ENCODE measurements at regions not wholly inside any gene's neighbourhood (a gene's known extent, or its start where the extent isn't known, plus 50 kb on each side); places are given as distances from the start of the nearest gene placed in this dataset.

DNA sequence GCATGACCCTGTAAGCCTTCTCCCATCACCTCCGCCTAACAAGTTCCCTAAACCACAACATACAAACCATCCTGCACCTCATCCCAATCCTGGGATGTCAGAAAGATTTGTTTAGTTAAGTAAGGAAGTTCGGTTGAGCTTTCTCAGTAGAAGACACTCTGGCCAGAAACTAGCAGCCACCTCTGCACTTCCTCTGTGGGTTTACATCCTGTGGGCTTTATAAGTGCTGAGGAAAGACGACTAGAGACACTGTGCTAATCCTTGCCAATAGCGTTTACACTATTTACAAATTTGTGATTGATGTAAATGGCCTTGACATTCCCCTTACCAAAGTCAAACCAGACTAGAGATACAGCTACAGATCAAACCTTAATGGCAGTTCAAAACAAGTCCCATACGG lies 246.0 kb downstream of the KDM5D start:
- Histone ChIP-seq H3K4me3 (ENCODE audit: low read depth in 2 of 2, low read length in 2 of 2) (no peak overlapping the region), H3K27me3 (ENCODE audit: control insufficient read depth, insufficient read depth, low read length) (no peaks in the 10 kb centered on the region), H3K9me3 (ENCODE audit: control insufficient read depth, insufficient read depth, low read depth, low read length) (no peaks in the 10 kb centered on the region), H3K4me1 (ENCODE audit: control insufficient read depth, insufficient read depth, low read length) (no peaks in the 10 kb centered on the region), H3K27ac (ENCODE audit: low read length) (no peak overlapping the region), H3K36me3 (ENCODE audit: control insufficient read depth, insufficient read depth, low read length) (no peaks in the 10 kb centered on the region)
- DNase-seq (ENCODE audit: low read depth, low spot score) (no peak), ATAC-seq (no peak)
- intact Hi-C loops (cut with micrococcal nuclease; ENCODE audit: unreplicated experiment): no loop called here
- in situ Hi-C loops (cut with HindIII; ENCODE audit: low pct_unique_long_range_greater_than_20kb, low sequenced_read_pairs): no loop called here
- no peak for TF ChIP-seq TCF7L2 (IDR thresholded peaks at IDR 0.05; ENCODE audit: low read depth, low read length)
- ChIA-PET POLR2A (no interaction called here), CTCF (no interaction called here)
- BruUV-seq (replicated peaks): no TSS peak

DNA sequence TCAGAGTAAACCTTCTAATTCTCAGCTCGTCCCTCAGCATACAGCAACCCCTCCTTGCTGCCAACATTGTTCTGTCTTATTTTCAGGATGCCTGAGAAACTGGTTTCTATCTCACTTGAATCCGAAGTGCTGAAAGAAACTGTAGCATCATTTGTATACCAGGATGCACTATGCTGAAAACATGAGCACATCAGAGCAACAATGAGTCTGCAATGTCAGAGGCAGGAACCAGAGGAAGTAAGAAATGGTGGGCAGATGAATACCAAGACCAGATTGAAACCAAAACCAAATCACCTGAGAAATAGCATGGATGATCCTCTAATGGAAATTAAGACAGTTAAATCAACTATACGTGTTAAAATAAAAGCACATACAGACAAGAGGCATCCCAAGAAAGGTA lies 257.0 kb downstream of the KDM5D start:
- no peak overlapping the region for H3K27ac ChIP-seq (ENCODE audit: low read length)
- intact Hi-C loops (cut with micrococcal nuclease; ENCODE audit: unreplicated experiment) (no loop called here), in situ Hi-C loops (cut with HindIII; ENCODE audit: low pct_unique_long_range_greater_than_20kb, low sequenced_read_pairs) (no loop called here)
- DNase-seq (ENCODE audit: low read depth, low spot score) (no peak), ATAC-seq (no peak)
- ChIA-PET POLR2A (no interaction called here), CTCF (no interaction called here)
- BruUV-seq (replicated peaks): no TSS peak
- H3K4me1 ChIP-seq (ENCODE audit: control insufficient read depth, insufficient read depth, low read length): no peaks in the 10 kb centered on the region
- H3K9me3 ChIP-seq (ENCODE audit: control insufficient read depth, insufficient read depth, low read depth, low read length): no peaks in the 10 kb centered on the region
- no peak overlapping the region for H3K4me3 ChIP-seq (ENCODE audit: low read depth in 2 of 2, low read length in 2 of 2)
- H3K27me3 ChIP-seq (ENCODE audit: control insufficient read depth, insufficient read depth, low read length): no peaks in the 10 kb centered on the region
- TF ChIP-seq POLR2AphosphoS5 (IDR thresholded peaks at IDR 0.05; ENCODE audit: low read depth, low read length) (no peak), SIN3A (IDR thresholded peaks at IDR 0.05; ENCODE audit: borderline replicate concordance, insufficient read depth, low read depth, low read length) (no peak), TCF7L2 (IDR thresholded peaks at IDR 0.05; ENCODE audit: low read depth, low read length) (no peak)
- TF ChIP-seq, protein P1, sequence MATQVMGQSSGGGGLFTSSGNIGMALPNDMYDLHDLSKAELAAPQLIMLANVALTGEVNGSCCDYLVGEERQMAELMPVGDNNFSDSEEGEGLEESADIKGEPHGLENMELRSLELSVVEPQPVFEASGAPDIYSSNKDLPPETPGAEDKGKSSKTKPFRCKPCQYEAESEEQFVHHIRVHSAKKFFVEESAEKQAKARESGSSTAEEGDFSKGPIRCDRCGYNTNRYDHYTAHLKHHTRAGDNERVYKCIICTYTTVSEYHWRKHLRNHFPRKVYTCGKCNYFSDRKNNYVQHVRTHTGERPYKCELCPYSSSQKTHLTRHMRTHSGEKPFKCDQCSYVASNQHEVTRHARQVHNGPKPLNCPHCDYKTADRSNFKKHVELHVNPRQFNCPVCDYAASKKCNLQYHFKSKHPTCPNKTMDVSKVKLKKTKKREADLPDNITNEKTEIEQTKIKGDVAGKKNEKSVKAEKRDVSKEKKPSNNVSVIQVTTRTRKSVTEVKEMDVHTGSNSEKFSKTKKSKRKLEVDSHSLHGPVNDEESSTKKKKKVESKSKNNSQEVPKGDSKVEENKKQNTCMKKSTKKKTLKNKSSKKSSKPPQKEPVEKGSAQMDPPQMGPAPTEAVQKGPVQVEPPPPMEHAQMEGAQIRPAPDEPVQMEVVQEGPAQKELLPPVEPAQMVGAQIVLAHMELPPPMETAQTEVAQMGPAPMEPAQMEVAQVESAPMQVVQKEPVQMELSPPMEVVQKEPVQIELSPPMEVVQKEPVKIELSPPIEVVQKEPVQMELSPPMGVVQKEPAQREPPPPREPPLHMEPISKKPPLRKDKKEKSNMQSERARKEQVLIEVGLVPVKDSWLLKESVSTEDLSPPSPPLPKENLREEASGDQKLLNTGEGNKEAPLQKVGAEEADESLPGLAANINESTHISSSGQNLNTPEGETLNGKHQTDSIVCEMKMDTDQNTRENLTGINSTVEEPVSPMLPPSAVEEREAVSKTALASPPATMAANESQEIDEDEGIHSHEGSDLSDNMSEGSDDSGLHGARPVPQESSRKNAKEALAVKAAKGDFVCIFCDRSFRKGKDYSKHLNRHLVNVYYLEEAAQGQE (IDR thresholded peaks at IDR 0.05; ENCODE audit: insufficient read depth in 1 of 2, low read depth in 2 of 2, low read length in 1 of 2): no peak
- TF ChIP-seq, protein P2, sequence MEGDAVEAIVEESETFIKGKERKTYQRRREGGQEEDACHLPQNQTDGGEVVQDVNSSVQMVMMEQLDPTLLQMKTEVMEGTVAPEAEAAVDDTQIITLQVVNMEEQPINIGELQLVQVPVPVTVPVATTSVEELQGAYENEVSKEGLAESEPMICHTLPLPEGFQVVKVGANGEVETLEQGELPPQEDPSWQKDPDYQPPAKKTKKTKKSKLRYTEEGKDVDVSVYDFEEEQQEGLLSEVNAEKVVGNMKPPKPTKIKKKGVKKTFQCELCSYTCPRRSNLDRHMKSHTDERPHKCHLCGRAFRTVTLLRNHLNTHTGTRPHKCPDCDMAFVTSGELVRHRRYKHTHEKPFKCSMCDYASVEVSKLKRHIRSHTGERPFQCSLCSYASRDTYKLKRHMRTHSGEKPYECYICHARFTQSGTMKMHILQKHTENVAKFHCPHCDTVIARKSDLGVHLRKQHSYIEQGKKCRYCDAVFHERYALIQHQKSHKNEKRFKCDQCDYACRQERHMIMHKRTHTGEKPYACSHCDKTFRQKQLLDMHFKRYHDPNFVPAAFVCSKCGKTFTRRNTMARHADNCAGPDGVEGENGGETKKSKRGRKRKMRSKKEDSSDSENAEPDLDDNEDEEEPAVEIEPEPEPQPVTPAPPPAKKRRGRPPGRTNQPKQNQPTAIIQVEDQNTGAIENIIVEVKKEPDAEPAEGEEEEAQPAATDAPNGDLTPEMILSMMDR (IDR thresholded peaks at IDR 0.05): no peak
- no peaks in the 10 kb centered on the region for H3K36me3 ChIP-seq (ENCODE audit: control insufficient read depth, insufficient read depth, low read length)

DNA sequence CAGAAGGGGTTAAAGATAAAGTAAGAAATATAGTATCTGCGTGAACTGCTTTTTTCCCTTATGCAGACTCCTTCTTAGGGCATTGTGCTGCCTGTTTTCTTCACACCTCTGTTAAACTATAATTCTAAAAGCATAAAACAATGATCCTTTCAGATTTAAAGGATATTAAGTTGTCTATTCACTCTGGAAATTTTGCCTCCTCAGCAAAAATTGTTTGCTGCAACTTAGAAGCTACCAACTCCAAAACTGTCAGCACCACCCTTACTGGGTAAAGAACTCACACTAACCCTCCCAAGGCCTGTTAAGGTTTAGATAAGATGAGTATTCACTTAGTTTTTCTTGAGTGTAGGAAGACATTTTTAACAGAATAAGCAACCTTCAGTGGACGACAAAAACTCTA lies 259.5 kb downstream of the KDM5D start:
- no peaks in the 10 kb centered on the region for H3K4me1 ChIP-seq (ENCODE audit: control insufficient read depth, insufficient read depth, low read length)
- CTCF ChIA-PET: no interaction called here
- intact Hi-C loops (cut with micrococcal nuclease; ENCODE audit: unreplicated experiment) (no loop called here), in situ Hi-C loops (cut with HindIII; ENCODE audit: low pct_unique_long_range_greater_than_20kb, low sequenced_read_pairs) (no loop called here)
- no peaks in the 10 kb centered on the region for H3K9me3 ChIP-seq (ENCODE audit: control insufficient read depth, insufficient read depth, low read depth, low read length)
- no peak overlapping the region for H3K27ac ChIP-seq (ENCODE audit: low read length)
- no peak overlapping the region for H3K4me3 ChIP-seq (ENCODE audit: low read depth in 2 of 2, low read length in 2 of 2)
- no TSS peak for BruUV-seq (replicated peaks)
- POLR2A ChIA-PET: no interaction called here
- ATAC-seq (no peak), DNase-seq (ENCODE audit: low read depth, low spot score) (no peak)
- TF ChIP-seq, protein P2 (IDR thresholded peaks at IDR 0.05): no peak
- TF ChIP-seq SIN3A (IDR thresholded peaks at IDR 0.05; ENCODE audit: borderline replicate concordance, insufficient read depth, low read depth, low read length): no peak
- TF ChIP-seq, protein P1 (IDR thresholded peaks at IDR 0.05; ENCODE audit: insufficient read depth in 1 of 2, low read depth in 2 of 2, low read length in 1 of 2): no peak
- no peak for TF ChIP-seq POLR2AphosphoS5 (IDR thresholded peaks at IDR 0.05; ENCODE audit: low read depth, low read length)
- TF ChIP-seq TCF7L2 (IDR thresholded peaks at IDR 0.05; ENCODE audit: low read depth, low read length): no peak
- no peaks in the 10 kb centered on the region for H3K27me3 ChIP-seq (ENCODE audit: control insufficient read depth, insufficient read depth, low read length)
- no peaks in the 10 kb centered on the region for H3K36me3 ChIP-seq (ENCODE audit: control insufficient read depth, insufficient read depth, low read length)
